Stimulated activated CD4-positive, alpha-beta T cell treated with anti-CD3 and anti-CD28 coated beads, TNF-alpha, amount 100 ng/mL, for 48 hours (primary cell): ENCODE measurements at regions not wholly inside any gene's neighbourhood (a gene's known extent, or its start where the extent isn't known, plus 50 kb on each side); places are given as distances from the start of the nearest gene placed in this dataset.

ENCODE experiments used
- DNase-seq, 3 donors: peaks; one replicate each; pipeline ENCODE4 v3.0.0-alpha.2; 2020; ENCODE audit warnings: low read depth in 3 of 3

GRCh38 chr15:97875513-97876280 lies 84.8 kb upstream of the ARRDC4 start:
- no peak for DNase-seq

- DNase-seq: no peak
Measured at GRCh38 chr15:97876281-97876675, 84.2 kb upstream of the ARRDC4 start.

GRCh38 chr15:97881346-97881965 lies 79.0 kb upstream of the ARRDC4 start:
- DNase-seq: no peak

DNA sequence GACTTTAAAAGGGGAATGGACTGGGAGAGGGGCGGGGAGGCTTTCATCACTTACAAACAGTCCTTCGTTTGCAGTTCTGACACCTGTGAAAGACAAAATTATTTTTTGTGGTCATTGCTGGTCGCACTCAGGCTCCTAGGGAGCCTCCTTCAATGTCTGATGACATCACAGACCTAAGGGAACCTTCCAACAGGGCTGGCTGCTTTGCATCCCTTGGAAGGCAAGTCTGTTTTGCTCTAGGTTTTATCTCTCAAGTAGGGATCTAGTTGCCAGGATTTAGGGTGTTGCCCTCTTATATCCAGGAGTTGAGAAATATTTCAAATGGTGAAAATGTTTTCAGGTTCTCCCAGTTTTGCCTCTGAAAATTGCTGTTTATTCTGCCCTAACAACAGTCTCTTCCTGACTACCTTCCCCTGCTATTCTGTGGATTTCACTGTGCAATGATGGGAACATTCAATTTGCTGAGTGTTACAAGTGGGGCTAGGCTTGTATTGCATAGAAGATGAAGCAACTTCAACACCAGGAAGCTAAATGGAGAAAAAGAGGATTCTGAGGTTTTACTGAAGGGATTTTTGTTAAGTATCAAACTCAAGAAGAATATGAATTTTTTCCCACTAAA lies 75.9 kb upstream of the ARRDC4 start:
- no peak for DNase-seq

GRCh38 chr15:97890307-97890706 lies 70.2 kb upstream of the ARRDC4 start:
- no peak for DNase-seq

GRCh38 chr15:97892167-97892938 lies 68.2 kb upstream of the ARRDC4 start:
- no peak for DNase-seq

DNA sequence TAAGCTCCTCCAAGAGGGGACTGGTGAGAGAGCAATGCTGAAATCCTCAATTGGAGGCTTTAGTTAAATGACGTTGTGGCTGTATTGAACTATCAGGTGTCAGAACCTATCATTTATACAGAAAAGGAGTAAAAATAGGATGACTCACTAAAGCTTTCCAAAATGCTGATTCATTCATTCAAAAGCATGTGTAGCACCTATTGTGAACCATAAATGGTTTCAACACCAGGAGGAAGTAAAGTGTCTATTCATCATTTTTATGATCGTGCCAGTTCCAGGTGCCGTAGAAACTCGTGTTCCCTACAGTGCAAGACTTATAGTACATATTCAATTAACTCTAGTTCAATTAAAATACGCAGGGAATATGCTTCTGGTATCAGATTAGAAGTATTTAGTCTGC lies 66.5 kb upstream of the ARRDC4 start:
- no peak for DNase-seq

DNA sequence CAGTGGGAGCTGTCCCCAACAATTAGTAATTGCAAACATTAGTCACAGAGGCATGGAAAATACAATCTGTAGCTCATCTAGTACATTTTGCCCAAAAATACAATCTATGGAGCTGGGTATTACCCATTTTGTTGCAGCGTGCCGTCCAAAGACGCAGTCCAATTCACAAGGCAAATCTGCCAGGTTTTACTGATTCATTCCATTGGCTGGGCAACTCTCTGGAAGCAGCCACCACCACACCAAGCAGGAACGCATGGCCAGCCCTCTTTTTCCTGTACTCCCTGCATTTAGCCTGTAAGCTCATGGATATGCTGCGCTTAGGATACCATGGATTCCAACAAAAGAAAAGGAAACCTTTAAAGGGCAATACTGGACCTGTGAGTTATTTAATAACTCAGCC lies 60.5 kb upstream of the ARRDC4 start:
- no peak for DNase-seq

GRCh38 chr15:97902140-97902780 lies 58.2 kb upstream of the ARRDC4 start:
- DNase-seq: no peak

GRCh38 chr15:97903560-97903959 lies 56.9 kb upstream of the ARRDC4 start:
- DNase-seq: no peak

DNA sequence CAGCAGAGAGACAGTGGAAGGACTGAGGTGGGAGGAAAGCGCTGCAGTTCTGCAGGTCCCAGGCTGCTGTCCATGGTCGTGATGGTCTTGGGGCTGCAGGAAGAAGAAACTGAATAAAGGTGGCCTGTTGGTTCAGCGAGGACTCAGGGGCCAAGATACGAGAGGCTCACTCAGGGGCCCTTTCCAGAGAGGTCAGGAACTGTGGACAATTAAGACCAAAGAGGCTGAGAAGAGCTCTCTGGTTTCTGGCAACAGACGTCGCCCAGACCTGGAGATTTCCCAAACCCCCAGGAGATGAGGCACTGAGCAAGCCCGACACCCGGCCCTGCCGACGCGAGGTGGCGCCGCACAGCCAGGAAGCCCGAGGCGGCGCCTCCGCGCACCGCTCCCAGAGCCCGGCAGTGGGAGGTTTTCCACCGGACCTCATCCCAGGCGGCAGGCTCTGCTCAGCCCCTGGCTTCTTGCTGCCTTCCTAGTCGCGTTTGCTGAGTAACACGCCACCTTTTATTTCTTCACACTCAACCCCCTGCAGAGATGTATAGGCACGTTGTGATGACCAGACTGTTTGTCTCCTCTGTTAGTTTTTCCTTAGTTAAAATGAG lies 56.4 kb upstream of the ARRDC4 start:
- DNase-seq: no peak

GRCh38 chr15:97909291-97909891 lies 51.1 kb upstream of the ARRDC4 start:
- peak; percentile 24 to 36 (median 32) for DNase-seq
